H1 (cell line): ENCODE measurements at regions not wholly inside any gene's neighbourhood (a gene's known extent, or its start where the extent isn't known, plus 50 kb on each side); places are given as distances from the start of the nearest gene placed in this dataset.

Experiments
- CBX5 ChIP-seq: fragments of 300-800, 300-1000 bp; sonication (generic); IDR thresholded peaks from 2 replicates; pipeline ENCODE4 v1.7.1; 2016; ENCODE audit warnings: antibody characterized with exemption, low read length, low read depth
- CHD1 ChIP-seq: IDR thresholded peaks from 2 replicates; pipeline ENCODE4 v1.6.1; 2012; ENCODE audit warnings: low read depth, low read length, improper control_type of control experiment
- CTBP2 ChIP-seq: IDR thresholded peaks from 2 replicates; pipeline ENCODE4 v1.7.0; 2011; ENCODE audit warnings: borderline replicate concordance, mild to moderate bottlenecking, moderate library complexity, mixed read lengths, low read length; ENCODE audit not compliant: insufficient read depth, insufficient read length
- RAD21 ChIP-seq, 2 experiments: IDR thresholded peaks in 1 of 2; conservative IDR thresholded peaks in 1 of 2; 2 replicates each; pipeline ENCODE4 v1.6.1; 2011; ENCODE audit warnings: low read depth in 2 of 2, low read length in 2 of 2, improper control_type of control experiment in 1 of 2, inconsistent platforms in 1 of 2, mild to moderate bottlenecking in 1 of 2, moderate library complexity in 1 of 2
- RBBP5 ChIP-seq: IDR thresholded peaks from 2 replicates; pipeline ENCODE4 v1.7.1; 2012; ENCODE audit warnings: low read depth, mild to moderate bottlenecking, inconsistent platforms, low read length, moderate library complexity, borderline replicate concordance

DNA sequence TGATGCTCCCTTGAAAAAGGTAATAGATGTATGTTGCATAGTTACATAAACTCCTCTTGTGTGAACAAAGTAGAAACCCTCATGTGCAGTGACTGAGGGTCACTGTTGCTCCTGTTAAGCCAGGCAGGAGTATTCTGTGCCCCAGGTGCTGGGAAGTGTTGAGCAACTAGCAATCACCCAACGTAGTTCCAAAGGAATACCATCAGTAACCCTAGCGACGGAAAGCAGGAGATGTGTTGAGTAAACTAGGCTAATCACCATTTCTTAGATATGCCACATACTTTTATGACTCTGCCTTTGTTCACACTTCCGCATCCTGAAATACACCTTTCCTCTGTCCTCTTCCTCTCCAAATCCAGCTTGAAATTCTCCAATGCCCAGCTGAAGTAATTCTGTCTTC is 50.9 kb upstream of the TAB3 start (continued):
- TF ChIP-seq RAD21 (IDR thresholded peaks at IDR 0.05 in 1 of 2, conservative IDR thresholded peaks at IDR 0.05 in 1 of 2; ENCODE audit: low read depth in 2 of 2, low read length in 2 of 2) (no peak), CTBP2 (no peak), CHD1 (no peak), RBBP5 (no peak), CBX5 (no peak)
- TF ChIP-seq, all 59 proteins: peak for 0
